Testis (tissue), 2 donors: ENCODE measurements at regions not wholly inside any gene's neighbourhood (a gene's known extent, or its start where the extent isn't known, plus 50 kb on each side); places are given as distances from the start of the nearest gene placed in this dataset.

Source experiments
- DNase-seq: peaks from one replicate; pipeline ENCODE4 v3.0.0-alpha.2; 2019
- H3K27ac ChIP-seq, 2 donors: fragments of 200-600 bp; sonication (generic); one replicate each; pipeline ENCODE4 v1.5.1; 2019
- H3K27me3 ChIP-seq: fragments of 200-600 bp; sonication (generic); one replicate; pipeline ENCODE4 v1.5.1; 2019
- H3K36me3 ChIP-seq: fragments of 200-600 bp; sonication (generic); one replicate; pipeline ENCODE4 v1.5.1; 2017; ENCODE audit warnings: low read depth; ENCODE audit errors: missing control alignments
- H3K4me1 ChIP-seq: fragments of 200-600 bp; sonication (generic); one replicate; pipeline ENCODE4 v1.5.1; 2019
- H3K4me3 ChIP-seq, 2 donors: fragments of 200-600 bp; sonication (generic); one replicate each; pipeline ENCODE4 v1.5.1; 2017 to 2019
- H3K9me3 ChIP-seq: fragments of 200-600 bp; sonication (generic); one replicate; pipeline ENCODE4 v1.5.1; 2017
- CTCF ChIP-seq, 3 experiments: fragments of 450-650 bp in 2 of 3; fragments of 200-600 bp in 1 of 3; sonication (generic) in 1 of 3; IDR thresholded peaks; one replicate each; pipeline ENCODE4 v1.5.1; 2016 to 2019; ENCODE audit warnings: antibody characterized with exemption in 3 of 3, mild to moderate bottlenecking in 2 of 3, moderate library complexity in 1 of 3
- POLR2A ChIP-seq: fragments of 450-650 bp; IDR thresholded peaks from one replicate; pipeline ENCODE4 v1.6.1; 2017; ENCODE audit warnings: antibody characterized with exemption, mild to moderate bottlenecking, moderate library complexity
- WGBS, 2 donors: methylation state at CpG; one replicate each; pipeline ENCODE4 v1.1.5; 2018; 5-methylcytosine and 5-hydroxymethylcytosine counted together
- intact Hi-C: fragments of 100-400 bp; cut with DNase I; formaldehyde crosslinking; loops from one replicate; pipeline ENCODE4 v1.15.1; 2023; ENCODE audit warnings: low total_unique reads

- Histone ChIP-seq H3K27ac (no peak overlapping the region), H3K4me3 (no peak overlapping the region), H3K4me1 (no peaks in the 10 kb centered on the region), H3K9me3 (no peaks in the 10 kb centered on the region), H3K36me3 (no peaks in the 10 kb centered on the region), H3K27me3 (no peaks in the 10 kb centered on the region)
- TF ChIP-seq POLR2A (no peak), CTCF (IDR thresholded peaks at IDR 0.05) (no peak)
- 80 to 81% methylated on average over 3 of the region's 3 CpGs for WGBS, 2 donors
- intact Hi-C loops, result no loop called here
- no peak for DNase-seq
These were observed 278.6 kb downstream of the COL12A1 start for GRCh38 chr6:74927299-74927698.

- TF ChIP-seq POLR2A, result no peak
- TF ChIP-seq CTCF (IDR thresholded peaks at IDR 0.05), result no peak
- intact Hi-C loops, result no loop called here
- no peaks in the 10 kb centered on the region for H3K36me3 ChIP-seq
- H3K27ac ChIP-seq, result no peak overlapping the region
- H3K4me3 ChIP-seq, result no peak overlapping the region
- H3K9me3 ChIP-seq, result no peaks in the 10 kb centered on the region
- H3K27me3 ChIP-seq, result no peaks in the 10 kb centered on the region
- 84 to 86% methylated on average over 5 of the region's 5 CpGs for WGBS, 2 donors
- H3K4me1 ChIP-seq, result no peaks in the 10 kb centered on the region
- DNase-seq, result no peak
These were observed 280.2 kb downstream of the COL12A1 start for GRCh38 chr6:74925683-74926082.

DNA sequence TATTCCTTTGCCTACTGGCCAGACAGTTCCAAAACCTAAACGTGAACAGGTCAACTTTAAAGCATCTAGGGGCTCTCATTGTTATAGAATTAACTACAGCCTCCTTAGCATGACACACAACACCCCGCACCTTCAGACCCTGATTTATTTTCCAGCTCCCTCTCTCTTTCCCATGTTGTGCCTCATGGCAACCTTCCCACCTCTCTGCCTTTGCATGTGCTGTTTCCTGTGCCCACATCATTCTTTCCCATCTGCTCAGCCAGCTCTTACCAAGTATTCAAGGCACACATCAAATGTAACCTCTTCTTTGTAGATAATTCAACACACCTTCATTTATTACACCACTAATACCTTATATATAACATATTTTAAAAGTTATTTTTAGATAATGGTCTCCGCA, 291.0 kb downstream of the COL12A1 start:
- TF ChIP-seq CTCF (IDR thresholded peaks at IDR 0.05), result no peak
- TF ChIP-seq POLR2A, result no peak
- Histone ChIP-seq H3K36me3 (no peaks in the 10 kb centered on the region), H3K9me3 (no peaks in the 10 kb centered on the region), H3K27me3 (no peaks in the 10 kb centered on the region), H3K4me3 (no peak overlapping the region), H3K27ac (no peak overlapping the region), H3K4me1 (no peaks in the 10 kb centered on the region)
- no peak for DNase-seq
- intact Hi-C loops, result no loop called here
- WGBS, 2 donors, result 87 to 88% methylated on average over 3 of the region's 3 CpGs

GRCh38 chr6:74912234-74912633, 293.6 kb downstream of the COL12A1 start:
- intact Hi-C loops, result no loop called here
- 25 to 29% methylated on average over 3 of the region's 3 CpGs for WGBS, 2 donors
- DNase-seq, result no peak
- Histone ChIP-seq H3K9me3 (no peaks in the 10 kb centered on the region), H3K4me1 (no peaks in the 10 kb centered on the region), H3K4me3 (no peak overlapping the region), H3K36me3 (no peaks in the 10 kb centered on the region), H3K27me3 (no peaks in the 10 kb centered on the region), H3K27ac (no peak overlapping the region)
- TF ChIP-seq CTCF (IDR thresholded peaks at IDR 0.05) (no peak), POLR2A (no peak)

DNA sequence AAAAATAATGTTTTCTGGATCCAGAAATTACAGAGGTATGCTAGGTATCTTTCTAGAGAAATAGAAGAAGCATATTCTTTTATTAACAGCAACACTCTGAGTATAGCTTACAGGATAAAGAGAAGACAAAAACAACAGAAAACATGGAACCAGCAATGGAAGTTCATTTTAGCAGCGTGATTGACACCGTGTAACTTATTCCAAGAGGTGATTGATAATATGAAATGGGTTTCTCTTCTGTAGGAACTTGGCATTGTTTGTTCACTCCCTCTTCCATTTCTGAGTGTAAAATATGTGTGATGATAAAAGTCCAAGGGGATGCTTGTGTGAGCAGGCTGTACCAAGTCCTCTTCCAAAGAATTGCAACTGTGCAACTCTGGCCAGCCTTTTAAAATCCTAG, 303.0 kb downstream of the COL12A1 start:
- no peak for TF ChIP-seq POLR2A
- no peak for TF ChIP-seq CTCF (IDR thresholded peaks at IDR 0.05)
- Histone ChIP-seq H3K36me3 (no peaks in the 10 kb centered on the region), H3K4me1 (no peaks in the 10 kb centered on the region), H3K9me3 (no peaks in the 10 kb centered on the region), H3K27ac (no peak overlapping the region), H3K4me3 (no peak overlapping the region), H3K27me3 (no peaks in the 10 kb centered on the region)
- no peak for DNase-seq
- intact Hi-C loops, result no loop called here
- WGBS, 2 donors, result 43 to 69% methylated on average over 2 of the region's 2 CpGs
